ENCODE measurements at regions not wholly inside any gene's neighbourhood (a gene's known extent, or its start where the extent isn't known, plus 50 kb on each side); places are given as distances from the start of the nearest gene placed in this dataset.
A peak's percentile ranks its signal among the peaks of the same experiment; 100 is the strongest.
"Not testable (repeated sequence)": the region's sequence is repeated elsewhere in the genome, so short reads cannot be mapped to it uniquely, and the experiment has no call there.

DNA sequence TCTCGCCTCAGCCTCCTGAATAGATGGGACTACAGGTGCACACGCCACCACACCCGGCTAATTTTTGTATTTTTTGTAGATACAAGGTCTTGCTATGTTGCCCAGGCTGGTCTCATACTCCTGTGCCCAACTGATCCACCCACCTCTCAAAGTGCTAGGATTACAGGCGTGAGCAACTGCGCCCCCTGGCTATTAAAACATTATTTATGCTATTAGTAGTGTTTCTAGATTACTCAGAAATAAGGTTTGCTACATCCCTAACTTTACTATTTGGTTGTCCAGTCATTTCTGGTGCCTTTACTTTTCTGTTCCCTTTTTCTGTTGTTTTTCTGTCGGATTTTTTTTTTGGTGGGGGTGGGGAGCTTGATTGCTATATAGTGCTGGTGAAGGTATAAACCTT, 393.6 kb upstream of the TPM1 start:
- POLR2A ChIA-PET (ENCODE audit: low non-redundant PET) = no interaction called here
- no peaks in the 10 kb centered on the region for H3K36me3 ChIP-seq (ENCODE audit: insufficient read depth, low read length, poor library complexity, severe bottlenecking)
- peak; percentile 58 for DNase-seq (ENCODE audit: low spot score)
- TF ChIP-seq, protein P1, sequence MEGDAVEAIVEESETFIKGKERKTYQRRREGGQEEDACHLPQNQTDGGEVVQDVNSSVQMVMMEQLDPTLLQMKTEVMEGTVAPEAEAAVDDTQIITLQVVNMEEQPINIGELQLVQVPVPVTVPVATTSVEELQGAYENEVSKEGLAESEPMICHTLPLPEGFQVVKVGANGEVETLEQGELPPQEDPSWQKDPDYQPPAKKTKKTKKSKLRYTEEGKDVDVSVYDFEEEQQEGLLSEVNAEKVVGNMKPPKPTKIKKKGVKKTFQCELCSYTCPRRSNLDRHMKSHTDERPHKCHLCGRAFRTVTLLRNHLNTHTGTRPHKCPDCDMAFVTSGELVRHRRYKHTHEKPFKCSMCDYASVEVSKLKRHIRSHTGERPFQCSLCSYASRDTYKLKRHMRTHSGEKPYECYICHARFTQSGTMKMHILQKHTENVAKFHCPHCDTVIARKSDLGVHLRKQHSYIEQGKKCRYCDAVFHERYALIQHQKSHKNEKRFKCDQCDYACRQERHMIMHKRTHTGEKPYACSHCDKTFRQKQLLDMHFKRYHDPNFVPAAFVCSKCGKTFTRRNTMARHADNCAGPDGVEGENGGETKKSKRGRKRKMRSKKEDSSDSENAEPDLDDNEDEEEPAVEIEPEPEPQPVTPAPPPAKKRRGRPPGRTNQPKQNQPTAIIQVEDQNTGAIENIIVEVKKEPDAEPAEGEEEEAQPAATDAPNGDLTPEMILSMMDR (conservative IDR thresholded peaks at IDR 0.05; ENCODE audit: low read depth, low read length) = peak; percentile 69
- no peak for TF ChIP-seq EZH2 (IDR thresholded peaks at IDR 0.05; ENCODE audit: borderline replicate concordance, low read depth, low read length, poor library complexity, severe bottlenecking)
- CTCF ChIA-PET = no interaction called here
- no peak overlapping the region for H3K4me3 ChIP-seq (ENCODE audit: low read depth, low read length, poor library complexity, severe bottlenecking)
- no TSS peak for BruUV-seq (replicated peaks)
- H3K27me3 ChIP-seq (replicated peaks; ENCODE audit: insufficient read depth, low read depth, low read length, poor library complexity) = no peaks in the 10 kb centered on the region
- intact Hi-C loops (cut with micrococcal nuclease; ENCODE audit: unreplicated experiment) = loop anchor here (2.0 kb wide), 1 partner anchor 258 kb away; the partner anchor contains the start of gene TLN2
- H3K9me3 ChIP-seq (ENCODE audit: low read depth, low read length, poor library complexity, severe bottlenecking) = peaks cover 2% of the 10 kb centered on the region
- no peak overlapping the region for H3K27ac ChIP-seq (ENCODE audit: low read depth, low read length, poor library complexity, severe bottlenecking)
- H3K4me1 ChIP-seq (ENCODE audit: insufficient read depth, low read length, poor library complexity, severe bottlenecking) = no peaks in the 10 kb centered on the region

DNA sequence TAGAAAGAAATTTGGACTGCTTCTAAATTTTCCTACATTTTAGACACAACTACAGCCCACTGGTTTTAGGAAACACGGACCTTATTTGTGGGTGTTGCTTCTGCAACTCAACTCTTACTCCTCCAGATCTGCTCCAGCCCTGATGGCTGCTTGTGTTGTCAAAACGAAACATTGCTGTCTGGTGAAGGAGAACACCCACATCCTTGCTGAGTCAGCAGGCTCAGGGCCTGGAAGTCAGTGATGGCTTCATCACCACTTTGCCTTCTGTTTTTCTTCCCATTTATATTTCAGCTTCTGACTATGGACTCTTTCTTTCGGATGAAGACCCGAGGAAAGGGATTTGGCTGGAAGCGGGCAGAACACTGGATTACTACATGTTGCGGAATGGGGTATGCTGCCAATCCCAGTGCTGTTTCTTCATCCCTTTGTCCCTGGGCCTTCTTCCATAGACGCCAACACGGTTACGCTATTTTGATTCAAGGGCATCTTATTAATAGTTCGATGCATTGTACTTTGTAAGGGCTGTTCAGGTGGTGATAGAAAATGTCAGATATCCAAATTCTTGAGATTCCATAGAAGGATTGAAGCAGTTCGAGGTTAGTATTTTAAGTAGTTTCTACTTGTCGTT, 392.6 kb upstream of the TPM1 start:
- no peaks in the 10 kb centered on the region for H3K36me3 ChIP-seq (ENCODE audit: insufficient read depth, low read length, poor library complexity, severe bottlenecking)
- no peak overlapping the region for H3K27ac ChIP-seq (ENCODE audit: low read depth, low read length, poor library complexity, severe bottlenecking)
- DNase-seq (ENCODE audit: low spot score) = no peak
- no peaks in the 10 kb centered on the region for H3K4me1 ChIP-seq (ENCODE audit: insufficient read depth, low read length, poor library complexity, severe bottlenecking)
- no TSS peak for BruUV-seq (replicated peaks)
- CTCF ChIA-PET = no interaction called here
- intact Hi-C loops (cut with micrococcal nuclease; ENCODE audit: unreplicated experiment) = loop anchor here (2.0 kb wide), 1 partner anchor 259 kb away; the partner anchor contains the start of gene TLN2
- H3K27me3 ChIP-seq (replicated peaks; ENCODE audit: insufficient read depth, low read depth, low read length, poor library complexity) = no peaks in the 10 kb centered on the region
- POLR2A ChIA-PET (ENCODE audit: low non-redundant PET) = no interaction called here
- H3K4me3 ChIP-seq (ENCODE audit: low read depth, low read length, poor library complexity, severe bottlenecking) = no peak overlapping the region
- TF ChIP-seq EZH2 (IDR thresholded peaks at IDR 0.05; ENCODE audit: borderline replicate concordance, low read depth, low read length, poor library complexity, severe bottlenecking) = no peak
- H3K9me3 ChIP-seq (ENCODE audit: low read depth, low read length, poor library complexity, severe bottlenecking) = peaks cover 4% of the 10 kb centered on the region

DNA sequence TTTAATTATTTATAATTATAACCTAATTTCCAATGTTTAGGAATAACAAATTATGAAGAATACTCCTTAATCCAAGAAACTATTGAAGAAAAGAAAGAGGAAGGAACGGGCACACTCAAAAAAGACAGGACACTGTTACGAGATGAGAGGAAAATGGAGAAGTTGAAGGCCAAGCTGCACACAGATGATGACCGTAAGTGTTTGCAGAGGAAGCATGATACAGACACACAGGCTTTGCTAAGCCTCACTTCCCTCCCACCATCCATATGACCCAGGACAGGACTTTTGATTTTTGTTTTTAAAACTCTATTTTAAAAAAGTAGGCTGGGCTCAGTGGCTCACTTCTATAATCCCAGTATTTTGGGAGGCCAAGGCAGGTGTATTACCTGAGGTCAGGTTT, 389.4 kb upstream of the TPM1 start:
- H3K27ac ChIP-seq (ENCODE audit: low read depth, low read length, poor library complexity, severe bottlenecking) = no peak overlapping the region
- no peak overlapping the region for H3K4me3 ChIP-seq (ENCODE audit: low read depth, low read length, poor library complexity, severe bottlenecking)
- no peaks in the 10 kb centered on the region for H3K27me3 ChIP-seq (replicated peaks; ENCODE audit: insufficient read depth, low read depth, low read length, poor library complexity)
- TF ChIP-seq EZH2 (IDR thresholded peaks at IDR 0.05; ENCODE audit: borderline replicate concordance, low read depth, low read length, poor library complexity, severe bottlenecking) = no peak
- TF ChIP-seq, protein P1 (conservative IDR thresholded peaks at IDR 0.05; ENCODE audit: low read depth, low read length) = no peak
- BruUV-seq (replicated peaks) = no TSS peak
- H3K9me3 ChIP-seq (ENCODE audit: low read depth, low read length, poor library complexity, severe bottlenecking) = peaks cover 4% of the 10 kb centered on the region
- intact Hi-C loops (cut with micrococcal nuclease; ENCODE audit: unreplicated experiment) = no loop called here
- DNase-seq (ENCODE audit: low spot score) = no peak
- CTCF ChIA-PET = no interaction called here
- no peaks in the 10 kb centered on the region for H3K36me3 ChIP-seq (ENCODE audit: insufficient read depth, low read length, poor library complexity, severe bottlenecking)
- POLR2A ChIA-PET (ENCODE audit: low non-redundant PET) = no interaction called here
- no peaks in the 10 kb centered on the region for H3K4me1 ChIP-seq (ENCODE audit: insufficient read depth, low read length, poor library complexity, severe bottlenecking)

DNA sequence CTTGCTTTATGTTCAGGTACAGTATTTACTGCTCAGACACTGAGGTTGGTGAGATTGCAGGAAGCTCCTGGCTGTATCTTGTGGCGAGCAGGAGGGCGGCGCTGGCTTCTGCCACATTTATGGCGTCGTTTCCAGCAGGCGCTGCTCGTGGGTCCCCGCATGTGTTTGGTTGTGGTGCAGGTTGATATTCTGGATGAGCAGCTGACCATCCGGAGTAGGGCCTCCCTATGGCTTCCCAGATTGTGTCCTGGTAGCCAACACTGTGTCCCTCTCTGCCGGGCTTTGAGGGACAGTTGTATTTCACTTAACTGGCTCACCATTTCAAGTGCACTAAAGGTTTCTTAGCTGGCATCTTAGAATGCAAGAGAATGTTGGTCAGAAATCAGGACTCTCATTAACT, 386.5 kb upstream of the TPM1 start:
- Histone ChIP-seq H3K4me3 (ENCODE audit: low read depth, low read length, poor library complexity, severe bottlenecking) (no peak overlapping the region), H3K27ac (ENCODE audit: low read depth, low read length, poor library complexity, severe bottlenecking) (no peak overlapping the region), H3K9me3 (ENCODE audit: low read depth, low read length, poor library complexity, severe bottlenecking) (peaks cover 4% of the 10 kb centered on the region), H3K27me3 (replicated peaks; ENCODE audit: insufficient read depth, low read depth, low read length, poor library complexity) (no peaks in the 10 kb centered on the region), H3K36me3 (ENCODE audit: insufficient read depth, low read length, poor library complexity, severe bottlenecking) (no peaks in the 10 kb centered on the region), H3K4me1 (ENCODE audit: insufficient read depth, low read length, poor library complexity, severe bottlenecking) (no peaks in the 10 kb centered on the region)
- DNase-seq (ENCODE audit: low spot score) = no peak
- intact Hi-C loops (cut with micrococcal nuclease; ENCODE audit: unreplicated experiment) = no loop called here
- TF ChIP-seq EZH2 (IDR thresholded peaks at IDR 0.05; ENCODE audit: borderline replicate concordance, low read depth, low read length, poor library complexity, severe bottlenecking) = no peak
- TF ChIP-seq, protein P1 (conservative IDR thresholded peaks at IDR 0.05; ENCODE audit: low read depth, low read length) = no peak
- BruUV-seq (replicated peaks) = no TSS peak
- ChIA-PET CTCF (no interaction called here), POLR2A (ENCODE audit: low non-redundant PET) (interaction anchor here (0.6 kb wide), 1 partner anchor 793 kb away, joined by 3 read pairs; no protein-coding TSS in a partner anchor)

DNA sequence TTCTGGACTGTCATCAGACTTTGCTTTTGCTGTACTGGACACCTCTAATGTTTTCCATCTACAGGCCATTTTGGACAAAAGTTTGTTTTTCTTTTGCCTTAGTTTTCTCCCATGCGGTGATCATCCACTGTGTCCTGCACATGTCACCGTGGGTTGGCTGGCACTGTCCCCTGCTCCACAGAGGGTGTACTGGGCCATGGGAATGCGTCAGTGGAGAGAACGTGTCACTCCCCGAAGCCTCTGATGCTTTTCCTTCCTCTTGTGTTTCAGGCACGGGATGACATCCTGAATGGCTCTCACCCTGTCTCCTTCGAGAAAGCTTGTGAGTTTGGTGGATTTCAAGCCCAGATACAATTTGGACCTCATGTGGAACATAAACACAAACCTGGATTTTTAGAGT, 385.0 kb upstream of the TPM1 start:
- BruUV-seq (replicated peaks); H3K4me3 ChIP-seq (ENCODE audit: low read depth, low read length, poor library complexity, severe bottlenecking); CTCF ChIA-PET; H3K27me3 ChIP-seq (replicated peaks; ENCODE audit: insufficient read depth, low read depth, low read length, poor library complexity); DNase-seq (ENCODE audit: low spot score); H3K9me3 ChIP-seq (ENCODE audit: low read depth, low read length, poor library complexity, severe bottlenecking); H3K27ac ChIP-seq (ENCODE audit: low read depth, low read length, poor library complexity, severe bottlenecking); H3K4me1 ChIP-seq (ENCODE audit: insufficient read depth, low read length, poor library complexity, severe bottlenecking); POLR2A ChIA-PET (ENCODE audit: low non-redundant PET); H3K36me3 ChIP-seq (ENCODE audit: insufficient read depth, low read length, poor library complexity, severe bottlenecking); intact Hi-C loops (cut with micrococcal nuclease; ENCODE audit: unreplicated experiment): not testable (repeated sequence)

Data from A673 (cell line).